Activated naive CD4-positive, alpha-beta T cell treated with anti-CD3 and anti-CD28 coated beads for 36 hours (primary cell): ENCODE measurements at regions not wholly inside any gene's neighbourhood (a gene's known extent, or its start where the extent isn't known, plus 50 kb on each side); places are given as distances from the start of the nearest gene placed in this dataset.

Experiments used
- CTCF ChIA-PET: fragments of 350-600 bp; sonication (Branson Sonifier 250); formaldehyde crosslinking; loops from one replicate; lab custom pipeline; 2021; ENCODE audit warnings: antibody characterized with exemption; lab: Charles Lee
- DNase-seq: peaks from one replicate; pipeline ENCODE4 v3.0.0-alpha.2; 2020
- H3K27ac Mint-ChIP-seq: one replicate; pipeline ENCODE4 v1.8.0; 2021; ENCODE audit warnings: mild to moderate bottlenecking, mixed read lengths
- H3K27me3 Mint-ChIP-seq: one replicate; pipeline ENCODE4 v1.8.0; 2021; ENCODE audit warnings: low read depth, mixed read lengths
- H3K36me3 Mint-ChIP-seq: one replicate; pipeline ENCODE4 v1.8.0; 2021; ENCODE audit warnings: low read depth, mixed read lengths
- H3K4me1 Mint-ChIP-seq: one replicate; pipeline ENCODE4 v1.8.0; 2021; ENCODE audit warnings: low read depth, mixed read lengths
- H3K4me3 Mint-ChIP-seq: one replicate; pipeline ENCODE4 v1.8.0; 2021; ENCODE audit warnings: mild to moderate bottlenecking, moderate library complexity, mixed read lengths
- H3K9me3 Mint-ChIP-seq: one replicate; pipeline ENCODE4 v1.8.0; 2021; ENCODE audit warnings: mixed read lengths
- intact Hi-C: fragments of 100-400 bp; cut with micrococcal nuclease; formaldehyde crosslinking; loops from one replicate; pipeline ENCODE4 v1.15.1; 2023

- no peaks in the 10 kb centered on the region for H3K27me3 Mint-ChIP-seq
- intact Hi-C loops = no loop called here
- H3K4me1 Mint-ChIP-seq = no peaks in the 10 kb centered on the region
- peaks cover 1% of the 10 kb centered on the region for H3K9me3 Mint-ChIP-seq
- CTCF ChIA-PET = no interaction called here
- no peak overlapping the region for H3K27ac Mint-ChIP-seq
- no peak for DNase-seq
- no peak overlapping the region for H3K4me3 Mint-ChIP-seq
- no peaks in the 10 kb centered on the region for H3K36me3 Mint-ChIP-seq
These were observed 524.1 kb downstream of the LRFN5 start for GRCh38 chr14:42130815-42131214.

- no peak for DNase-seq
- H3K9me3 Mint-ChIP-seq = peaks cover 6% of the 10 kb centered on the region
- CTCF ChIA-PET = no interaction called here
- no peak overlapping the region for H3K4me3 Mint-ChIP-seq
- no peak overlapping the region for H3K27ac Mint-ChIP-seq
- H3K36me3 Mint-ChIP-seq = no peaks in the 10 kb centered on the region
- H3K4me1 Mint-ChIP-seq = no peaks in the 10 kb centered on the region
- H3K27me3 Mint-ChIP-seq = no peaks in the 10 kb centered on the region
- intact Hi-C loops = no loop called here
These were observed 516.9 kb downstream of the LRFN5 start for GRCh38 chr14:42123526-42123925.

GRCh38 chr14:42113358-42114069 is 506.8 kb downstream of the LRFN5 start:
- DNase-seq = no peak
- intact Hi-C loops = no loop called here
- Mint-ChIP-seq H3K27ac (no peak overlapping the region), H3K4me3 (no peak overlapping the region), H3K9me3 (peaks cover 9% of the 10 kb centered on the region), H3K36me3 (no peaks in the 10 kb centered on the region), H3K4me1 (no peaks in the 10 kb centered on the region), H3K27me3 (no peaks in the 10 kb centered on the region)
- CTCF ChIA-PET = no interaction called here

- CTCF ChIA-PET = no interaction called here
- no peaks in the 10 kb centered on the region for H3K4me1 Mint-ChIP-seq
- no peak overlapping the region for H3K27ac Mint-ChIP-seq
- no peaks in the 10 kb centered on the region for H3K27me3 Mint-ChIP-seq
- no peak for DNase-seq
- peaks cover 12% of the 10 kb centered on the region for H3K9me3 Mint-ChIP-seq
- no peaks in the 10 kb centered on the region for H3K36me3 Mint-ChIP-seq
- no peak overlapping the region for H3K4me3 Mint-ChIP-seq
- intact Hi-C loops = no loop called here
These were observed 505.4 kb downstream of the LRFN5 start for GRCh38 chr14:42112108-42112507.

- CTCF ChIA-PET = no interaction called here
- H3K4me1 Mint-ChIP-seq = no peaks in the 10 kb centered on the region
- H3K36me3 Mint-ChIP-seq = no peaks in the 10 kb centered on the region
- H3K27ac Mint-ChIP-seq = no peak overlapping the region
- no peaks in the 10 kb centered on the region for H3K27me3 Mint-ChIP-seq
- DNase-seq = no peak
- intact Hi-C loops = no loop called here
- peaks cover 12% of the 10 kb centered on the region for H3K9me3 Mint-ChIP-seq
- H3K4me3 Mint-ChIP-seq = no peak overlapping the region
These were observed 504.7 kb downstream of the LRFN5 start for GRCh38 chr14:42111355-42111754.

GRCh38 chr14:42110167-42110566 is 503.5 kb downstream of the LRFN5 start:
- H3K4me1 Mint-ChIP-seq = no peaks in the 10 kb centered on the region
- H3K27me3 Mint-ChIP-seq = no peaks in the 10 kb centered on the region
- H3K36me3 Mint-ChIP-seq = no peaks in the 10 kb centered on the region
- H3K4me3 Mint-ChIP-seq = no peak overlapping the region
- DNase-seq = no peak
- peaks cover 12% of the 10 kb centered on the region for H3K9me3 Mint-ChIP-seq
- CTCF ChIA-PET = no interaction called here
- intact Hi-C loops = no loop called here
- H3K27ac Mint-ChIP-seq = no peak overlapping the region

- Mint-ChIP-seq H3K4me1 (no peaks in the 10 kb centered on the region), H3K27me3 (no peaks in the 10 kb centered on the region), H3K4me3 (no peak overlapping the region), H3K27ac (no peak overlapping the region), H3K9me3 (peaks cover 7% of the 10 kb centered on the region), H3K36me3 (no peaks in the 10 kb centered on the region)
- intact Hi-C loops = no loop called here
- CTCF ChIA-PET = no interaction called here
- no peak for DNase-seq
These were observed 488.5 kb downstream of the LRFN5 start for GRCh38 chr14:42095155-42095554.

- H3K4me3 Mint-ChIP-seq = no peak overlapping the region
- no peaks in the 10 kb centered on the region for H3K27me3 Mint-ChIP-seq
- H3K27ac Mint-ChIP-seq = no peak overlapping the region
- no peaks in the 10 kb centered on the region for H3K36me3 Mint-ChIP-seq
- CTCF ChIA-PET = no interaction called here
- no peaks in the 10 kb centered on the region for H3K4me1 Mint-ChIP-seq
- H3K9me3 Mint-ChIP-seq = peaks cover 7% of the 10 kb centered on the region
- no peak for DNase-seq
- intact Hi-C loops = no loop called here
These were observed 483.4 kb downstream of the LRFN5 start for GRCh38 chr14:42090122-42090521.

GRCh38 chr14:42079911-42080310 is 473.2 kb downstream of the LRFN5 start:
- Mint-ChIP-seq H3K36me3 (no peaks in the 10 kb centered on the region), H3K27ac (no peak overlapping the region), H3K27me3 (no peaks in the 10 kb centered on the region), H3K4me1 (no peaks in the 10 kb centered on the region), H3K9me3 (peaks cover 2% of the 10 kb centered on the region), H3K4me3 (no peak overlapping the region)
- CTCF ChIA-PET = no interaction called here
- DNase-seq = no peak
- intact Hi-C loops = no loop called here

GRCh38 chr14:42078345-42078744 is 471.7 kb downstream of the LRFN5 start:
- Mint-ChIP-seq H3K27ac (no peak overlapping the region), H3K4me1 (no peaks in the 10 kb centered on the region), H3K27me3 (no peaks in the 10 kb centered on the region), H3K9me3 (peaks cover 2% of the 10 kb centered on the region), H3K36me3 (no peaks in the 10 kb centered on the region), H3K4me3 (no peak overlapping the region)
- no peak for DNase-seq
- intact Hi-C loops = no loop called here
- CTCF ChIA-PET = no interaction called here

GRCh38 chr14:42070031-42070430 is 463.4 kb downstream of the LRFN5 start:
- Mint-ChIP-seq H3K36me3 (no peaks in the 10 kb centered on the region), H3K9me3 (peaks cover 2% of the 10 kb centered on the region), H3K27ac (no peak overlapping the region), H3K4me1 (no peaks in the 10 kb centered on the region), H3K27me3 (no peaks in the 10 kb centered on the region), H3K4me3 (no peak overlapping the region)
- CTCF ChIA-PET = no interaction called here
- intact Hi-C loops = no loop called here
- DNase-seq = no peak

GRCh38 chr14:42057111-42057510 is 450.4 kb downstream of the LRFN5 start:
- Mint-ChIP-seq H3K4me3 (no peak overlapping the region), H3K36me3 (no peaks in the 10 kb centered on the region), H3K27me3 (no peaks in the 10 kb centered on the region), H3K4me1 (no peaks in the 10 kb centered on the region), H3K27ac (no peak overlapping the region), H3K9me3 (peaks cover 9% of the 10 kb centered on the region)
- no peak for DNase-seq
- intact Hi-C loops = no loop called here
- CTCF ChIA-PET = no interaction called here

- Mint-ChIP-seq H3K4me1 (no peaks in the 10 kb centered on the region), H3K9me3 (peaks cover 6% of the 10 kb centered on the region), H3K27me3 (no peaks in the 10 kb centered on the region), H3K27ac (no peak overlapping the region), H3K4me3 (no peak overlapping the region), H3K36me3 (no peaks in the 10 kb centered on the region)
- CTCF ChIA-PET = no interaction called here
- DNase-seq = no peak
- intact Hi-C loops = no loop called here
These were observed 440.9 kb downstream of the LRFN5 start for GRCh38 chr14:42047421-42048055.
